ENCODE measurements at regions not wholly inside any gene's neighbourhood (a gene's known extent, or its start where the extent isn't known, plus 50 kb on each side); places are given as distances from the start of the nearest gene placed in this dataset.

DNA sequence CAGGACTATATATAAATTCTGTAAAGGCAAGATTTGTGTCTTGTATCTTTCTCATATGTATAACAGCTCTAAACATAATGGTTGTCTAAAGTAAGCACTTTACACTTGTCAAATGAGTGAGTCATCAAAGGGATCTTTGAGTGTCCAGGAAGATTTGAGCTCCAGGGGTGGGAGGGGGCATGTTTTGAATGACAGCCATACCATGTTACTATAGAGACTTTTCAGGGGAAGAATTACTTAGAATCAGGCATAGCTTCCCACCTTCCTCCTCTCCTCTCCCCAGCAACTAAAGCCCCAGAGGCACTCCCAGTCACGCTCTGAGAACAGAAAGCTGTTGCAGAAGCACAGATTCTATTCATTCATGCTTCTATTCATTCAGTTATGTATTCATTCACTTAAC lies 65.8 kb upstream of the ALK start (continued):
- TF ChIP-seq HNF4A (conservative IDR thresholded peaks at IDR 0.05) (no peak), TAF1 (conservative IDR thresholded peaks at IDR 0.05) (no peak), FOXA2 (IDR thresholded peaks at IDR 0.05) (no peak)

DNA sequence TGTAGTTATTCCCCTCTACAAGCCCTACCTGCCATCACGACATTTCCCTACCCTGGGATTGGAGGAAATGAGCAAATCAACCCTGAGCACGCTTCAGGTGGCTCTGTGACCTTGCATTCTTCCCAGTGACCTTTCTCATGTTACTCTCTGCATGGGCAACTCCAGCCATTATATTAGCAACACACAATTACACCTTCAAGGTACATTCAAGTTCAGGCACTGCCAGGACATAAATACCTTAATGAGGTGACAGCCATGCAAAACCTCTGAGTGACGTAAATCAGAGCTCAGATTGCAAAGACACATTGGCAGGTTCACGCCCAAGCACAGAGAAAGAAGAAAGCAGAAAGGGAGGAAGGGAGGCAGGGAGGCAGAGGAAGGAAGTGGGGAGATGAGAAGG lies 68.7 kb upstream of the ALK start:
- no peak overlapping the region for H3K9ac ChIP-seq (ENCODE audit: low read depth in 1 of 2, low read length in 2 of 2)
- WGBS: 76% methylated on average over 4 of the region's 4 CpGs
- no peak overlapping the region for H3K4me3 ChIP-seq (ENCODE audit: low read depth in 1 of 3, low read length in 3 of 3)
- no peaks in the 10 kb centered on the region for H3K4me1 ChIP-seq (ENCODE audit: control insufficient read depth in 4 of 4, insufficient read depth in 4 of 4, low read length in 3 of 4)
- peaks cover 0 to 2% (median 0%) of the 10 kb centered on the region in 4 donors for H3K27me3 ChIP-seq (ENCODE audit: control insufficient read depth in 4 of 4, insufficient read depth in 4 of 4, low read length in 3 of 4)
- no peak overlapping the region for H3K27ac ChIP-seq (ENCODE audit: low read depth in 1 of 2, low read length in 2 of 2)
- no peaks in the 10 kb centered on the region for H3K9me3 ChIP-seq (ENCODE audit: control insufficient read depth in 4 of 4, low read length in 3 of 4)
- TF ChIP-seq YY1 (IDR thresholded peaks at IDR 0.05) (no peak), TAF1 (conservative IDR thresholded peaks at IDR 0.05) (no peak), FOXA2 (IDR thresholded peaks at IDR 0.05) (no peak), GABPA (IDR thresholded peaks at IDR 0.05 in 1 of 2, conservative IDR thresholded peaks at IDR 0.05 in 1 of 2) (no peak), FOXA1 (IDR thresholded peaks at IDR 0.05) (no peak), EGR1 (IDR thresholded peaks at IDR 0.05; ENCODE audit: low read depth in 2 of 2) (no peak), HNF4A (conservative IDR thresholded peaks at IDR 0.05) (no peak), SP1 (IDR thresholded peaks at IDR 0.05) (no peak), RAD21 (IDR thresholded peaks at IDR 0.05) (no peak), JUND (IDR thresholded peaks at IDR 0.05) (no peak), NR2F2 (IDR thresholded peaks at IDR 0.05) (no peak), HNF4G (IDR thresholded peaks at IDR 0.05) (no peak)
- TF ChIP-seq, protein P1, sequence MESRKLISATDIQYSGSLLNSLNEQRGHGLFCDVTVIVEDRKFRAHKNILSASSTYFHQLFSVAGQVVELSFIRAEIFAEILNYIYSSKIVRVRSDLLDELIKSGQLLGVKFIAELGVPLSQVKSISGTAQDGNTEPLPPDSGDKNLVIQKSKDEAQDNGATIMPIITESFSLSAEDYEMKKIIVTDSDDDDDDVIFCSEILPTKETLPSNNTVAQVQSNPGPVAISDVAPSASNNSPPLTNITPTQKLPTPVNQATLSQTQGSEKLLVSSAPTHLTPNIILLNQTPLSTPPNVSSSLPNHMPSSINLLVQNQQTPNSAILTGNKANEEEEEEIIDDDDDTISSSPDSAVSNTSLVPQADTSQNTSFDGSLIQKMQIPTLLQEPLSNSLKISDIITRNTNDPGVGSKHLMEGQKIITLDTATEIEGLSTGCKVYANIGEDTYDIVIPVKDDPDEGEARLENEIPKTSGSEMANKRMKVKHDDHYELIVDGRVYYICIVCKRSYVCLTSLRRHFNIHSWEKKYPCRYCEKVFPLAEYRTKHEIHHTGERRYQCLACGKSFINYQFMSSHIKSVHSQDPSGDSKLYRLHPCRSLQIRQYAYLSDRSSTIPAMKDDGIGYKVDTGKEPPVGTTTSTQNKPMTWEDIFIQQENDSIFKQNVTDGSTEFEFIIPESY (IDR thresholded peaks at IDR 0.05): no peak
- TF ChIP-seq, protein P2, sequence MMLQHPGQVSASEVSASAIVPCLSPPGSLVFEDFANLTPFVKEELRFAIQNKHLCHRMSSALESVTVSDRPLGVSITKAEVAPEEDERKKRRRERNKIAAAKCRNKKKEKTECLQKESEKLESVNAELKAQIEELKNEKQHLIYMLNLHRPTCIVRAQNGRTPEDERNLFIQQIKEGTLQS (IDR thresholded peaks at IDR 0.05): no peak
- TF ChIP-seq, protein P3, sequence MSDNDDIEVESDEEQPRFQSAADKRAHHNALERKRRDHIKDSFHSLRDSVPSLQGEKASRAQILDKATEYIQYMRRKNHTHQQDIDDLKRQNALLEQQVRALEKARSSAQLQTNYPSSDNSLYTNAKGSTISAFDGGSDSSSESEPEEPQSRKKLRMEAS (IDR thresholded peaks at IDR 0.05): no peak
- TF ChIP-seq, protein P4, sequence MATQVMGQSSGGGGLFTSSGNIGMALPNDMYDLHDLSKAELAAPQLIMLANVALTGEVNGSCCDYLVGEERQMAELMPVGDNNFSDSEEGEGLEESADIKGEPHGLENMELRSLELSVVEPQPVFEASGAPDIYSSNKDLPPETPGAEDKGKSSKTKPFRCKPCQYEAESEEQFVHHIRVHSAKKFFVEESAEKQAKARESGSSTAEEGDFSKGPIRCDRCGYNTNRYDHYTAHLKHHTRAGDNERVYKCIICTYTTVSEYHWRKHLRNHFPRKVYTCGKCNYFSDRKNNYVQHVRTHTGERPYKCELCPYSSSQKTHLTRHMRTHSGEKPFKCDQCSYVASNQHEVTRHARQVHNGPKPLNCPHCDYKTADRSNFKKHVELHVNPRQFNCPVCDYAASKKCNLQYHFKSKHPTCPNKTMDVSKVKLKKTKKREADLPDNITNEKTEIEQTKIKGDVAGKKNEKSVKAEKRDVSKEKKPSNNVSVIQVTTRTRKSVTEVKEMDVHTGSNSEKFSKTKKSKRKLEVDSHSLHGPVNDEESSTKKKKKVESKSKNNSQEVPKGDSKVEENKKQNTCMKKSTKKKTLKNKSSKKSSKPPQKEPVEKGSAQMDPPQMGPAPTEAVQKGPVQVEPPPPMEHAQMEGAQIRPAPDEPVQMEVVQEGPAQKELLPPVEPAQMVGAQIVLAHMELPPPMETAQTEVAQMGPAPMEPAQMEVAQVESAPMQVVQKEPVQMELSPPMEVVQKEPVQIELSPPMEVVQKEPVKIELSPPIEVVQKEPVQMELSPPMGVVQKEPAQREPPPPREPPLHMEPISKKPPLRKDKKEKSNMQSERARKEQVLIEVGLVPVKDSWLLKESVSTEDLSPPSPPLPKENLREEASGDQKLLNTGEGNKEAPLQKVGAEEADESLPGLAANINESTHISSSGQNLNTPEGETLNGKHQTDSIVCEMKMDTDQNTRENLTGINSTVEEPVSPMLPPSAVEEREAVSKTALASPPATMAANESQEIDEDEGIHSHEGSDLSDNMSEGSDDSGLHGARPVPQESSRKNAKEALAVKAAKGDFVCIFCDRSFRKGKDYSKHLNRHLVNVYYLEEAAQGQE (IDR thresholded peaks at IDR 0.05): no peak
- TF ChIP-seq, protein P5, sequence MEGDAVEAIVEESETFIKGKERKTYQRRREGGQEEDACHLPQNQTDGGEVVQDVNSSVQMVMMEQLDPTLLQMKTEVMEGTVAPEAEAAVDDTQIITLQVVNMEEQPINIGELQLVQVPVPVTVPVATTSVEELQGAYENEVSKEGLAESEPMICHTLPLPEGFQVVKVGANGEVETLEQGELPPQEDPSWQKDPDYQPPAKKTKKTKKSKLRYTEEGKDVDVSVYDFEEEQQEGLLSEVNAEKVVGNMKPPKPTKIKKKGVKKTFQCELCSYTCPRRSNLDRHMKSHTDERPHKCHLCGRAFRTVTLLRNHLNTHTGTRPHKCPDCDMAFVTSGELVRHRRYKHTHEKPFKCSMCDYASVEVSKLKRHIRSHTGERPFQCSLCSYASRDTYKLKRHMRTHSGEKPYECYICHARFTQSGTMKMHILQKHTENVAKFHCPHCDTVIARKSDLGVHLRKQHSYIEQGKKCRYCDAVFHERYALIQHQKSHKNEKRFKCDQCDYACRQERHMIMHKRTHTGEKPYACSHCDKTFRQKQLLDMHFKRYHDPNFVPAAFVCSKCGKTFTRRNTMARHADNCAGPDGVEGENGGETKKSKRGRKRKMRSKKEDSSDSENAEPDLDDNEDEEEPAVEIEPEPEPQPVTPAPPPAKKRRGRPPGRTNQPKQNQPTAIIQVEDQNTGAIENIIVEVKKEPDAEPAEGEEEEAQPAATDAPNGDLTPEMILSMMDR (IDR thresholded peaks at IDR 0.05; ENCODE audit: low read depth, low read length, missing input control): no peak
- no peaks in the 10 kb centered on the region for H3K36me3 ChIP-seq (ENCODE audit: control insufficient read depth in 4 of 4, insufficient read depth in 3 of 4, low read depth in 1 of 4, low read length in 3 of 4)
- DNase-seq (ENCODE audit: low spot score): no peak
